ENCODE measurements at regions not wholly inside any gene's neighbourhood (a gene's known extent, or its start where the extent isn't known, plus 50 kb on each side); places are given as distances from the start of the nearest gene placed in this dataset.
"Not testable (repeated sequence)": the region's sequence is repeated elsewhere in the genome, so short reads cannot be mapped to it uniquely, and the experiment has no call there.

GRCh38 chr17:26936645-26937044 is 357.3 kb upstream of the WSB1 start:
- not testable (repeated sequence) for DNase-seq

GRCh38 chr17:26937750-26938322 is 356.1 kb upstream of the WSB1 start:
- DNase-seq = not testable (repeated sequence)

GRCh38 chr17:26939755-26940154 is 354.2 kb upstream of the WSB1 start:
- not testable (repeated sequence) for DNase-seq

- not testable (repeated sequence) for DNase-seq
Observed at GRCh38 chr17:26940587-26940986, 353.3 kb upstream of the WSB1 start.

GRCh38 chr17:26962255-26963162 is 331.4 kb upstream of the WSB1 start:
- no peak for DNase-seq

GRCh38 chr17:26963163-26963503 is 330.8 kb upstream of the WSB1 start:
- DNase-seq = no peak

- DNase-seq = not testable (repeated sequence)
Observed at GRCh38 chr17:26965898-26966624, 327.9 kb upstream of the WSB1 start.

- not testable (repeated sequence) for DNase-seq
Observed at GRCh38 chr17:26966625-26967179, 327.2 kb upstream of the WSB1 start.

- not testable (repeated sequence) for DNase-seq
Observed at GRCh38 chr17:26981845-26982425, 312.0 kb upstream of the WSB1 start.

- not testable (repeated sequence) for DNase-seq
Observed at GRCh38 chr17:26982563-26982962, 311.4 kb upstream of the WSB1 start.

- DNase-seq = not testable (repeated sequence)
Observed at GRCh38 chr17:26987851-26988250, 306.1 kb upstream of the WSB1 start.

GRCh38 chr17:26994648-26995047 is 299.3 kb upstream of the WSB1 start:
- not testable (repeated sequence) for DNase-seq

GRCh38 chr17:26996146-26996916 is 297.6 kb upstream of the WSB1 start:
- DNase-seq = not testable (repeated sequence)

GRCh38 chr17:27007734-27008531 is 286.0 kb upstream of the WSB1 start:
- not testable (repeated sequence) for DNase-seq

- DNase-seq = no peak
Observed at GRCh38 chr17:27009087-27009486, 284.8 kb upstream of the WSB1 start.

- not testable (repeated sequence) for DNase-seq
Observed at GRCh38 chr17:27010138-27010537, 283.8 kb upstream of the WSB1 start.

- not testable (repeated sequence) for DNase-seq
Observed at GRCh38 chr17:27030552-27030951, 263.4 kb upstream of the WSB1 start.

- DNase-seq = no peak
Observed at GRCh38 chr17:27038676-27039075, 255.2 kb upstream of the WSB1 start.

GRCh38 chr17:27045039-27045438 is 248.9 kb upstream of the WSB1 start:
- not testable (repeated sequence) for DNase-seq

- no peak for DNase-seq
Observed at GRCh38 chr17:27049104-27049784, 244.7 kb upstream of the WSB1 start.

- DNase-seq = no peak
Observed at GRCh38 chr17:27065588-27065987, 228.3 kb upstream of the WSB1 start.

All from inflammatory macrophage treated with lipopolysaccharide for 4 hours (primary cell).